ENCODE measurements at regions not wholly inside any gene's neighbourhood (a gene's known extent, or its start where the extent isn't known, plus 50 kb on each side); places are given as distances from the start of the nearest gene placed in this dataset.

GRCh38 chr6:142521791-142522190 lies 220.0 kb downstream of the ADGRG6 start:
- H3K9me3 ChIP-seq = peaks cover 0 to under 1% (median 0%) of the 10 kb centered on the region in 4 donors
- no peak for TF ChIP-seq EP300 (IDR thresholded peaks at IDR 0.05)
- no peak for TF ChIP-seq CTCF (IDR thresholded peaks at IDR 0.05)
- no peak for TF ChIP-seq POLR2A (IDR thresholded peaks at IDR 0.05)
- H3K27ac ChIP-seq = no peak overlapping the region
- H3K27me3 ChIP-seq = no peaks in the 10 kb centered on the region
- WGBS, 2 donors = 82 to 86% methylated on average over 2 of the region's 2 CpGs
- H3K4me3 ChIP-seq = no peak overlapping the region
- DNase-seq (ENCODE audit: low spot score in 2 of 2) = no peak
- no peaks in the 10 kb centered on the region for H3K36me3 ChIP-seq
- no peaks in the 10 kb centered on the region for H3K4me1 ChIP-seq

GRCh38 chr6:142523515-142524375 lies 221.9 kb downstream of the ADGRG6 start:
- Histone ChIP-seq H3K9me3 (no peaks in the 10 kb centered on the region), H3K36me3 (no peaks in the 10 kb centered on the region), H3K27ac (no peak overlapping the region), H3K4me1 (no peaks in the 10 kb centered on the region), H3K4me3 (no peak overlapping the region), H3K27me3 (no peaks in the 10 kb centered on the region)
- DNase-seq (ENCODE audit: low spot score in 2 of 2) = no peak
- 24 to 26% methylated on average over 4 of the region's 4 CpGs for WGBS, 2 donors
- no peak for TF ChIP-seq CTCF (IDR thresholded peaks at IDR 0.05)
- no peak for TF ChIP-seq POLR2A (IDR thresholded peaks at IDR 0.05)

- TF ChIP-seq CTCF (IDR thresholded peaks at IDR 0.05) (no peak), POLR2A (IDR thresholded peaks at IDR 0.05) (no peak), EP300 (IDR thresholded peaks at IDR 0.05) (no peak)
- DNase-seq (ENCODE audit: low spot score in 2 of 2) = no peak
- Histone ChIP-seq H3K27ac (no peak overlapping the region), H3K9me3 (peaks cover 0 to 16% (median 0%) of the 10 kb centered on the region in 4 donors), H3K36me3 (no peaks in the 10 kb centered on the region), H3K4me3 (no peak overlapping the region), H3K4me1 (no peaks in the 10 kb centered on the region), H3K27me3 (no peaks in the 10 kb centered on the region)
- WGBS, 2 donors = 63 to 82% methylated on average over 3 of the region's 3 CpGs
These were observed 228.8 kb downstream of the ADGRG6 start for GRCh38 chr6:142530566-142530965.

- no peak for TF ChIP-seq POLR2A (IDR thresholded peaks at IDR 0.05)
- no peak for TF ChIP-seq CTCF (IDR thresholded peaks at IDR 0.05)
- no peak for TF ChIP-seq EP300 (IDR thresholded peaks at IDR 0.05)
- Histone ChIP-seq H3K9me3 (peaks cover 0 to 20% (median 0%) of the 10 kb centered on the region in 4 donors), H3K4me1 (no peaks in the 10 kb centered on the region), H3K27me3 (no peaks in the 10 kb centered on the region), H3K27ac (no peak overlapping the region), H3K4me3 (no peak overlapping the region), H3K36me3 (no peaks in the 10 kb centered on the region)
- WGBS, 2 donors = 84 to 96% methylated on average over 1 of the region's 1 CpG
- DNase-seq (ENCODE audit: low spot score in 2 of 2) = no peak
These were observed 229.9 kb downstream of the ADGRG6 start for GRCh38 chr6:142531727-142532126.

GRCh38 chr6:142534076-142534475 lies 232.3 kb downstream of the ADGRG6 start:
- no peak overlapping the region for H3K4me3 ChIP-seq
- no peaks in the 10 kb centered on the region for H3K36me3 ChIP-seq
- no peaks in the 10 kb centered on the region for H3K4me1 ChIP-seq
- 88 to 100% methylated on average over 1 of the region's 1 CpG for WGBS, 2 donors
- no peaks in the 10 kb centered on the region for H3K27me3 ChIP-seq
- H3K27ac ChIP-seq = no peak overlapping the region
- no peak for DNase-seq (ENCODE audit: low spot score in 2 of 2)
- peaks cover 0 to 20% (median 0%) of the 10 kb centered on the region in 4 donors for H3K9me3 ChIP-seq
- TF ChIP-seq CTCF (IDR thresholded peaks at IDR 0.05) (no peak), EP300 (IDR thresholded peaks at IDR 0.05) (no peak), POLR2A (IDR thresholded peaks at IDR 0.05) (no peak)
